HepG2 (cell line): ENCODE measurements at regions not wholly inside any gene's neighbourhood (a gene's known extent, or its start where the extent isn't known, plus 50 kb on each side); places are given as distances from the start of the nearest gene placed in this dataset.

Experiments
- FOXA1 ChIP-seq, 2 experiments: fragments of 450-650 bp in 1 of 2; sonication (generic) in 1 of 2; formaldehyde crosslinking in 1 of 2; IDR thresholded peaks; 2 replicates each; pipeline versions ENCODE4 v1.4.0 to v1.6.1; 2016 to 2020; ENCODE audit warnings: missing genetic modification reagents in 1 of 2
- KDM6A ChIP-seq: IDR thresholded peaks from 2 replicates; pipeline ENCODE4 v1.6.1; 2016; ENCODE audit warnings: low read depth
- KMT2B ChIP-seq: IDR thresholded peaks from 2 replicates; pipeline ENCODE4 v1.6.1; 2016; ENCODE audit warnings: missing genetic modification reagents, missing compliant biosample characterization
- MAF1 ChIP-seq: sonication (generic); formaldehyde crosslinking; IDR thresholded peaks from 2 replicates; pipeline ENCODE4 v1.5.0; 2020; ENCODE audit warnings: missing genetic modification reagents, borderline replicate concordance
- MATR3 ChIP-seq: sonication (generic); formaldehyde crosslinking; IDR thresholded peaks from 2 replicates; pipeline ENCODE4 v1.4.0; 2020; ENCODE audit warnings: missing genetic modification reagents
- TGIF2 ChIP-seq: IDR thresholded peaks from 2 replicates; pipeline ENCODE4 v1.6.1; 2016; ENCODE audit warnings: control low read depth, missing compliant biosample characterization
- ZNF431 ChIP-seq: sonication (generic); formaldehyde crosslinking; IDR thresholded peaks from 2 replicates; pipeline ENCODE4 v1.9.0; 2022; ENCODE audit warnings: missing genetic modification reagents, low read depth, mild to moderate bottlenecking, borderline replicate concordance
- TF ChIP-seq, protein P1 (sequence below): sonication (generic); formaldehyde crosslinking; IDR thresholded peaks from one replicate; pipeline ENCODE4 v1.5.1; 2020; ENCODE audit warnings: mild to moderate bottlenecking, missing genetic modification reagents; ENCODE audit errors: not compliant biosample characterization
- TF ChIP-seq, protein P2 (sequence below): sonication (generic); formaldehyde crosslinking; conservative IDR thresholded peaks from 2 replicates; pipeline ENCODE4 v1.8.0; 2022; ENCODE audit warnings: missing genetic modification reagents

DNA sequence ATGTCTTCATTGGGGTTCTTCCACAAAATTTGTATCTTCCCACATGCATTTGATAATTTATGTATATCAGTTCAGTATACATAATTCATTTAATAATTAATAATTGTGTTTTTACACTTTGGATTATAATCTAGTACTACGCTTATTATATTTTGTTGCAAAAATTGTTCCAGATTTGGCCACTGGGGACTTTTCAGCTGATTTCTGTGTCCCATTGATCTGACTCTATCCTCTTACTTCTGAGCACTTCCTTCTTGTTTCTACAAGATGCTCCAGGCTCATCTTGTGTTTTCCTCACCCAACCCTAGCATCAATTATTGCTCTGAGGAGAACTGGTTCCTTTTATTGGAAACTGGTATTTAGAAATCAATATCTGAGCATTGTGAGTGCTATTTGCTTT is 215.3 kb upstream of the CDH19 start (continued):
- TF ChIP-seq, protein P1, sequence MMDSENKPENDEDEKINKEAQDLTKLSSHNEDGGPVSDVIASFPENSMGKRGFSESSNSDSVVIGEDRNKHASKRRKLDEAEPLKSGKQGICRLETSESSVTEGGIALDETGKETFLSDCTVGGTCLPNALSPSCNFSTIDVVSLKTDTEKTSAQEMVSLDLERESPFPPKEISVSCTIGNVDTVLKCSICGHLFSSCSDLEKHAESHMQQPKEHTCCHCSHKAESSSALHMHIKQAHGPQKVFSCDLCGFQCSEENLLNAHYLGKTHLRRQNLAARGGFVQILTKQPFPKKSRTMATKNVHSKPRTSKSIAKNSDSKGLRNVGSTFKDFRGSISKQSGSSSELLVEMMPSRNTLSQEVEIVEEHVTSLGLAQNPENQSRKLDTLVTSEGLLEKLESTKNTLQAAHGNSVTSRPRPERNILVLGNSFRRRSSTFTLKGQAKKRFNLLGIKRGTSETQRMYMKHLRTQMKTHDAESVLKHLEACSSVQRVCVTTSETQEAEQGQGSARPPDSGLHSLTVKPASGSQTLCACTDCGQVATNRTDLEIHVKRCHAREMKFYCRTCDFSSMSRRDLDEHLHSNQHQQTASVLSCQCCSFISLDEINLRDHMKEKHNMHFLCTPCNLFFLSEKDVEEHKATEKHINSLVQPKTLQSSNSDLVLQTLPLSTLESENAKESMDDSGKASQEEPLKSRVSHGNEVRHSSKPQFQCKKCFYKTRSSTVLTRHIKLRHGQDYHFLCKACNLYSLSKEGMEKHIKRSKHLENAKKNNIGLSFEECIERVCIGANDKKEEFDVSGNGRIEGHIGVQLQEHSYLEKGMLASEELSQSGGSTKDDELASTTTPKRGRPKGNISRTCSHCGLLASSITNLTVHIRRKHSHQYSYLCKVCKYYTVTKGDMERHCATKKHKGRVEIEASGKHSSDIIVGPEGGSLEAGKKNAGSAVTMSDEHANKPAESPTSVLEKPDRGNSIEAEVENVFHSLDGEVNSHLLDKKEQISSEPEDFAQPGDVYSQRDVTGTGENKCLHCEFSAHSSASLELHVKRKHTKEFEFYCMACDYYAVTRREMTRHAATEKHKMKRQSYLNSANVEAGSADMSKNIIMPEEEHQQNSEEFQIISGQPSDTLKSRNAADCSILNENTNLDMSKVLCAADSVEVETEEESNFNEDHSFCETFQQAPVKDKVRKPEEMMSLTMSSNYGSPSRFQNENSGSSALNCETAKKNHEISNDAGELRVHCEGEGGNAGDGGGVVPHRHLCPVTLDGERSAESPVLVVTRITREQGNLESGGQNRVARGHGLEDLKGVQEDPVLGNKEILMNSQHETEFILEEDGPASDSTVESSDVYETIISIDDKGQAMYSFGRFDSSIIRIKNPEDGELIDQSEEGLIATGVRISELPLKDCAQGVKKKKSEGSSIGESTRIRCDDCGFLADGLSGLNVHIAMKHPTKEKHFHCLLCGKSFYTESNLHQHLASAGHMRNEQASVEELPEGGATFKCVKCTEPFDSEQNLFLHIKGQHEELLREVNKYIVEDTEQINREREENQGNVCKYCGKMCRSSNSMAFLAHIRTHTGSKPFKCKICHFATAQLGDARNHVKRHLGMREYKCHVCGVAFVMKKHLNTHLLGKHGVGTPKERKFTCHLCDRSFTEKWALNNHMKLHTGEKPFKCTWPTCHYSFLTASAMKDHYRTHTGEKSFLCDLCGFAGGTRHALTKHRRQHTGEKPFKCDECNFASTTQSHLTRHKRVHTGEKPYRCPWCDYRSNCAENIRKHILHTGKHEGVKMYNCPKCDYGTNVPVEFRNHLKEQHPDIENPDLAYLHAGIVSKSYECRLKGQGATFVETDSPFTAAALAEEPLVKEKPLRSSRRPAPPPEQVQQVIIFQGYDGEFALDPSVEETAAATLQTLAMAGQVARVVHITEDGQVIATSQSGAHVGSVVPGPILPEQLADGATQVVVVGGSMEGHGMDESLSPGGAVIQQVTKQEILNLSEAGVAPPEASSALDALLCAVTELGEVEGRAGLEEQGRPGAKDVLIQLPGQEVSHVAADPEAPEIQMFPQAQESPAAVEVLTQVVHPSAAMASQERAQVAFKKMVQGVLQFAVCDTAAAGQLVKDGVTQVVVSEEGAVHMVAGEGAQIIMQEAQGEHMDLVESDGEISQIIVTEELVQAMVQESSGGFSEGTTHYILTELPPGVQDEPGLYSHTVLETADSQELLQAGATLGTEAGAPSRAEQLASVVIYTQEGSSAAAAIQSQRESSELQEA, result no peak
- TF ChIP-seq TGIF2 (no peak), FOXA1 (IDR thresholded peaks at IDR 0.05) (no peak), FOXA1 (CRISPR knock-in tag; IDR thresholded peaks at IDR 0.05) (no peak), ZNF431 (CRISPR knock-in tag) (no peak), KDM6A (CRISPR knock-in tag) (no peak), MATR3 (CRISPR knock-in tag) (no peak), MAF1 (CRISPR knock-in tag) (no peak), KMT2B (CRISPR knock-in tag) (no peak)
- TF ChIP-seq, protein P2, sequence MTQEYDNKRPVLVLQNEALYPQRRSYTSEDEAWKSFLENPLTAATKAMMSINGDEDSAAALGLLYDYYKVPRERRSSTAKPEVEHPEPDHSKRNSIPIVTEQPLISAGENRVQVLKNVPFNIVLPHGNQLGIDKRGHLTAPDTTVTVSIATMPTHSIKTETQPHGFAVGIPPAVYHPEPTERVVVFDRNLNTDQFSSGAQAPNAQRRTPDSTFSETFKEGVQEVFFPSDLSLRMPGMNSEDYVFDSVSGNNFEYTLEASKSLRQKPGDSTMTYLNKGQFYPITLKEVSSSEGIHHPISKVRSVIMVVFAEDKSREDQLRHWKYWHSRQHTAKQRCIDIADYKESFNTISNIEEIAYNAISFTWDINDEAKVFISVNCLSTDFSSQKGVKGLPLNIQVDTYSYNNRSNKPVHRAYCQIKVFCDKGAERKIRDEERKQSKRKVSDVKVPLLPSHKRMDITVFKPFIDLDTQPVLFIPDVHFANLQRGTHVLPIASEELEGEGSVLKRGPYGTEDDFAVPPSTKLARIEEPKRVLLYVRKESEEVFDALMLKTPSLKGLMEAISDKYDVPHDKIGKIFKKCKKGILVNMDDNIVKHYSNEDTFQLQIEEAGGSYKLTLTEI (CRISPR knock-in tag), result no peak
